ENCODE measurements at regions not wholly inside any gene's neighbourhood (a gene's known extent, or its start where the extent isn't known, plus 50 kb on each side); places are given as distances from the start of the nearest gene placed in this dataset.

DNA sequence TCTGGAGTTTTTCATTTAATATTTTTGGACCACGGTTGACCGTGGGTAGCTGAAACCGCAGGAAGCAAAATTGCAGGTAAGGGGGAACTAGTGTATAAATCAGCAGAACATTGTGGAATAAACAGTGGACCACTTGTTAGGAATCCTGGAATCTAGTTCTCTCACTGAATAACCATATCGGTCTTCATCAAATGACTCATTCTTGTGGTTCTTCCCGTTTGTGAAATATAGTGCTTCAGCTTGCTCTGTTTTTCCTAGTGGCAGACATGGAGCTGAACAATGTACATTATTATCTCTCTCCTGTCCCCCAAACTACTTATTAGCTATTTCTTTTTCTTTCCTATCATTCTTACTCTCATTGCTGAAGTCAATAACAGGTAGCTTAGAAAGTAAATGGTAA is 61.9 kb downstream of the HSPA13 start:
- Histone ChIP-seq H3K4me2 (ENCODE audit: unreplicated experiment) (no peak overlapping the region), H3K9me3 (ENCODE audit: low read depth) (no peaks in the 10 kb centered on the region), H2AFZ (no peak overlapping the region), H3F3A (ENCODE audit: insufficient read depth) (peaks cover 12% of the 10 kb centered on the region; the same call in 1 of the 2 replicates), H3K4me1 (ENCODE audit: insufficient read depth) (no peaks in the 10 kb centered on the region), H3K9ac (no peak overlapping the region), H3K27ac (no peak overlapping the region), H3K27me3 (replicated peaks; ENCODE audit: insufficient read depth) (no peaks in the 10 kb centered on the region), H4K20me1 (ENCODE audit: insufficient read depth) (no peaks in the 10 kb centered on the region), H3K36me3 (ENCODE audit: low read depth) (no peaks in the 10 kb centered on the region), H3K4me3 (no peak overlapping the region), H3K9me2 (ENCODE audit: insufficient read depth) (no peaks in the 10 kb centered on the region), H3K79me2 (ENCODE audit: insufficient read depth) (no peaks in the 10 kb centered on the region)
- WGBS, 2 experiments (ENCODE audit: low coverage in 1 of 2, low lambda C conversion rate in 2 of 2, missing lambda C conversion rate in 2 of 2) = 32 to 36% methylated on average over 5 of the region's 5 CpGs
- no peak for TF ChIP-seq EZH2 (IDR thresholded peaks at IDR 0.05; ENCODE audit: insufficient read depth, poor library complexity, severe bottlenecking)
- no peak for TF ChIP-seq EZH2phosphoT487 (IDR thresholded peaks at IDR 0.05; ENCODE audit: insufficient read depth, low read depth)
- peak; percentile 59 for DNase-seq
- in situ Hi-C loops (cut with MboI) = no loop called here

DNA sequence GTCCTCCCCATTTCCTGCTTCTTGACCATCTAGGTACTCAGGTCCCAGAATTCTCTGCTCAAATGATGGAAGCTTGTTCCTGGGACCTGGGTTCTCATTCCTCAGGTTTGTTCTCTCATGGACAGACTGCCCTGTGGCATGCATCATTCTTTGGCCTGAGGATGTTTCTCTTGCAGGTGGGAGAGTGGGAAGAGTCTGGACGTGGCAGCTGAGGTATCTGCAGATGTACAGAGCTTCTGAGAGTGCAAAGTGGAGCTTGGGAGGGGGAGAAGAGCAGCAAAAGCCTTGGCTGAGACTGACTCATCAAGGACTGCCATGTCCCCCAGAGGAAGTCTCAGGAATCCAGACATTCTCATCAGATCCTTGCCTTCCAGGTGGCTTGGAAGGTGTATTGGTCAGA is 63.1 kb downstream of the HSPA13 start:
- H3K9me3 ChIP-seq (ENCODE audit: low read depth) = no peaks in the 10 kb centered on the region
- H3K4me2 ChIP-seq (ENCODE audit: unreplicated experiment) = no peak overlapping the region
- no peaks in the 10 kb centered on the region for H3K36me3 ChIP-seq (ENCODE audit: low read depth)
- H3K79me2 ChIP-seq (ENCODE audit: insufficient read depth) = no peaks in the 10 kb centered on the region
- no peaks in the 10 kb centered on the region for H3K27me3 ChIP-seq (replicated peaks; ENCODE audit: insufficient read depth)
- no peak for TF ChIP-seq EZH2 (IDR thresholded peaks at IDR 0.05; ENCODE audit: insufficient read depth, poor library complexity, severe bottlenecking)
- no peak for TF ChIP-seq EZH2phosphoT487 (IDR thresholded peaks at IDR 0.05; ENCODE audit: insufficient read depth, low read depth)
- H3F3A ChIP-seq (ENCODE audit: insufficient read depth) = peaks cover 12% of the 10 kb centered on the region; the same call in 1 of the 2 replicates
- H3K4me1 ChIP-seq (ENCODE audit: insufficient read depth) = no peaks in the 10 kb centered on the region
- no peak overlapping the region for H3K9ac ChIP-seq
- no peak overlapping the region for H3K27ac ChIP-seq
- H2AFZ ChIP-seq = no peak overlapping the region
- no peak overlapping the region for H3K4me3 ChIP-seq
- no peaks in the 10 kb centered on the region for H4K20me1 ChIP-seq (ENCODE audit: insufficient read depth)
- 13% methylated on average over 1 of the region's 1 CpG for WGBS, 2 experiments (ENCODE audit: low coverage in 1 of 2, low lambda C conversion rate in 2 of 2, missing lambda C conversion rate in 2 of 2)
- DNase-seq = no peak
- in situ Hi-C loops (cut with MboI) = no loop called here
- no peaks in the 10 kb centered on the region for H3K9me2 ChIP-seq (ENCODE audit: insufficient read depth)

DNA sequence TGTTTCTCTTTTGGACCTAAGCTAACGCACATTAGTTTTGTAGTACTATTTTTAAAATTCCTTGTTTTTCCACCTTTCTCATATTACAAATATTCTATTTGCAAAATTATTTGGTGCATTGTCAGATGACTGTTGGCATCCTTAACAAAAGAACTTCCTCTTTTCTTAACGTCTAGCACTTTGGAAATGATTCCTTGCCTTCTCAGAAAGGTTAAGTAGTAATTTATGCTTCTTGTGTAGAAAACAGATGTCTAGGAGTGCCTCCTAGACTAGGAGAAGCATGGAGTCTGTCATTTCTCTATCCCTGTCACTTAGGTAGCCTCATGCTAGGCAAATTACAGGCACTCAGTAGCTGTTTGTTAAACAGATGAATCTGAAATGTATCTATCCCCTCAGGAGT is 64.4 kb downstream of the HSPA13 start:
- Histone ChIP-seq H3K79me2 (ENCODE audit: insufficient read depth) (no peaks in the 10 kb centered on the region), H3K9me3 (ENCODE audit: low read depth) (no peaks in the 10 kb centered on the region), H3K27ac (no peak overlapping the region), H3K4me2 (ENCODE audit: unreplicated experiment) (no peak overlapping the region), H3K9me2 (ENCODE audit: insufficient read depth) (no peaks in the 10 kb centered on the region), H3K36me3 (ENCODE audit: low read depth) (no peaks in the 10 kb centered on the region), H2AFZ (no peak overlapping the region), H3K4me1 (ENCODE audit: insufficient read depth) (no peaks in the 10 kb centered on the region), H3K4me3 (no peak overlapping the region), H4K20me1 (ENCODE audit: insufficient read depth) (no peaks in the 10 kb centered on the region), H3K27me3 (replicated peaks; ENCODE audit: insufficient read depth) (no peaks in the 10 kb centered on the region), H3K9ac (no peak overlapping the region), H3F3A (ENCODE audit: insufficient read depth) (peaks cover 12% of the 10 kb centered on the region; the same call in 1 of the 2 replicates)
- TF ChIP-seq EZH2phosphoT487 (IDR thresholded peaks at IDR 0.05; ENCODE audit: insufficient read depth, low read depth) = no peak
- TF ChIP-seq EZH2 (IDR thresholded peaks at IDR 0.05; ENCODE audit: insufficient read depth, poor library complexity, severe bottlenecking) = no peak
- 41 to 45% methylated on average over 2 of the region's 2 CpGs for WGBS, 2 experiments (ENCODE audit: low coverage in 1 of 2, low lambda C conversion rate in 2 of 2, missing lambda C conversion rate in 2 of 2)
- in situ Hi-C loops (cut with MboI) = no loop called here
- DNase-seq = no peak

DNA sequence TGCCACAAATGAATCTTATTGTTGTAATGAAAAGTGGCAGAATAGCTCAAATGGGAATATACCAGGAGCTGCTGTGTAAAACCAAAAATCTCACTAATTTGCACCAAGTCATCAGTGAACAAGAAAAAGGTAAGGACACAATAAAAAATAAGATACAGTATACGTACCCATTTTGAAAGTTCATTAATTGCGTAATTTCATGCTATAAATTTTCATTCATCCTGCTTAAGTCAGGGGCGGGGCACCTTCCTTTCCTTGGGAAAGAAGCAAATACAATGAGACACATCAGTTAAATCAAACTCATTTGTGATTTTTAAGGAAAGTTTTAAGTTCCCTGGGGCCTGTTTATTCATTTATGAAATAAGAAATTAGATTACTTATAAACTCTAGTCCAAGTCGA is 65.4 kb downstream of the HSPA13 start:
- H3F3A ChIP-seq (ENCODE audit: insufficient read depth) = peaks cover 12% of the 10 kb centered on the region; the same call in 1 of the 2 replicates
- H3K36me3 ChIP-seq (ENCODE audit: low read depth) = no peaks in the 10 kb centered on the region
- H3K27ac ChIP-seq = no peak overlapping the region
- H3K9me3 ChIP-seq (ENCODE audit: low read depth) = no peaks in the 10 kb centered on the region
- H4K20me1 ChIP-seq (ENCODE audit: insufficient read depth) = no peaks in the 10 kb centered on the region
- H3K9me2 ChIP-seq (ENCODE audit: insufficient read depth) = no peaks in the 10 kb centered on the region
- DNase-seq = no peak
- in situ Hi-C loops (cut with MboI) = no loop called here
- H3K4me1 ChIP-seq (ENCODE audit: insufficient read depth) = no peaks in the 10 kb centered on the region
- no peaks in the 10 kb centered on the region for H3K27me3 ChIP-seq (replicated peaks; ENCODE audit: insufficient read depth)
- H3K79me2 ChIP-seq (ENCODE audit: insufficient read depth) = no peaks in the 10 kb centered on the region
- H2AFZ ChIP-seq = no peak overlapping the region
- no peak overlapping the region for H3K4me3 ChIP-seq
- H3K9ac ChIP-seq = no peak overlapping the region
- WGBS, 2 experiments (ENCODE audit: low coverage in 1 of 2, low lambda C conversion rate in 2 of 2, missing lambda C conversion rate in 2 of 2) = 51 to 56% methylated on average over 4 of the region's 4 CpGs
- no peak overlapping the region for H3K4me2 ChIP-seq (ENCODE audit: unreplicated experiment)
- TF ChIP-seq EZH2 (IDR thresholded peaks at IDR 0.05; ENCODE audit: insufficient read depth, poor library complexity, severe bottlenecking) = no peak
- TF ChIP-seq EZH2phosphoT487 (IDR thresholded peaks at IDR 0.05; ENCODE audit: insufficient read depth, low read depth) = no peak

DNA sequence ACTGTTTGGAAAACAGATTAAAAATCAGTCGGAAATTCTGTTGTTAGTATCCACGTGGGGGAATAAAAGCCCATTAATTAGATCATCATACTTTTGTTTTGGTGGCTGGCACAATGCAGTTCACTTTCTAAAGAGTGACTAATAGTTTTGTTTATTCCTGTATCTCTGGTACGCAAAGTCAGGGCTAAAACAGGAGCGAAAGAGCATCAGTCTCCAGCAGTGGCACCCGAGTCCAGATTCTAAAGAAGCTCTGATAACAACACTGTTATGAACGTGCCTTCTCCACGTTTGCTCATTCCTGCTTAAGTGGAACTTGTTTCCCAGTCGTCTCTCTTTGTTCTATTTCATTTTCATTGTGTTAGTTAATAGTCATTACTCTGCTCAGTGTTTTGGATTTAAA is 69.6 kb downstream of the HSPA13 start:
- no peak overlapping the region for H2AFZ ChIP-seq
- H3K9ac ChIP-seq = no peak overlapping the region
- H4K20me1 ChIP-seq (ENCODE audit: insufficient read depth) = no peaks in the 10 kb centered on the region
- no peaks in the 10 kb centered on the region for H3K36me3 ChIP-seq (ENCODE audit: low read depth)
- H3K4me2 ChIP-seq (ENCODE audit: unreplicated experiment) = no peak overlapping the region
- no peaks in the 10 kb centered on the region for H3F3A ChIP-seq (ENCODE audit: insufficient read depth)
- H3K27me3 ChIP-seq (replicated peaks; ENCODE audit: insufficient read depth) = no peaks in the 10 kb centered on the region
- TF ChIP-seq EZH2phosphoT487 (IDR thresholded peaks at IDR 0.05; ENCODE audit: insufficient read depth, low read depth) = no peak
- TF ChIP-seq EZH2 (IDR thresholded peaks at IDR 0.05; ENCODE audit: insufficient read depth, poor library complexity, severe bottlenecking) = no peak
- no peak overlapping the region for H3K4me3 ChIP-seq
- H3K79me2 ChIP-seq (ENCODE audit: insufficient read depth) = no peaks in the 10 kb centered on the region
- H3K9me3 ChIP-seq (ENCODE audit: low read depth) = no peaks in the 10 kb centered on the region
- H3K27ac ChIP-seq = no peak overlapping the region
- WGBS, 2 experiments (ENCODE audit: low coverage in 1 of 2, low lambda C conversion rate in 2 of 2, missing lambda C conversion rate in 2 of 2) = 4 to 5% methylated on average over 8 of the region's 8 CpGs
- H3K4me1 ChIP-seq (ENCODE audit: insufficient read depth) = no peaks in the 10 kb centered on the region
- H3K9me2 ChIP-seq (ENCODE audit: insufficient read depth) = no peaks in the 10 kb centered on the region
- in situ Hi-C loops (cut with MboI) = no loop called here
- DNase-seq = no peak

Measured in GM23248 (cell line).